HG02642 (cell line): ENCODE measurements at regions not wholly inside any gene's neighbourhood (a gene's known extent, or its start where the extent isn't known, plus 50 kb on each side); places are given as distances from the start of the nearest gene placed in this dataset.

Experiments
- ATAC-seq: cut with Tn5 transposase; IDR thresholded peaks from one replicate; pipeline ENCODE4 v1.9.1; 2021; ENCODE audit warnings: mild to moderate bottlenecking; ENCODE audit not compliant: unreplicated experiment, poor library complexity

- ATAC-seq = no peak
Measured at GRCh38 chr16:7107436-7107835, 225.2 kb upstream of the RBFOX1 start.

GRCh38 chr16:7103056-7103455 is 229.6 kb upstream of the RBFOX1 start:
- no peak for ATAC-seq

GRCh38 chr16:7101054-7101453 is 231.6 kb upstream of the RBFOX1 start:
- no peak for ATAC-seq

- ATAC-seq = no peak
Measured at GRCh38 chr16:7097518-7097917, 235.1 kb upstream of the RBFOX1 start.

- ATAC-seq = no peak
Measured at GRCh38 chr16:7093511-7093910, 239.1 kb upstream of the RBFOX1 start.

- ATAC-seq = no peak
Measured at GRCh38 chr16:7090628-7091115, 242.0 kb upstream of the RBFOX1 start.

- no peak for ATAC-seq
Measured at GRCh38 chr16:7089751-7090150, 242.9 kb upstream of the RBFOX1 start.

- no peak for ATAC-seq
Measured at GRCh38 chr16:7088711-7089110, 243.9 kb upstream of the RBFOX1 start.

- no peak for ATAC-seq
Measured at GRCh38 chr16:7086822-7087616, 245.6 kb upstream of the RBFOX1 start.

GRCh38 chr16:7085776-7086175 is 246.9 kb upstream of the RBFOX1 start:
- ATAC-seq = no peak

- no peak for ATAC-seq
Measured at GRCh38 chr16:7083096-7083495, 249.5 kb upstream of the RBFOX1 start.

- no peak for ATAC-seq
Measured at GRCh38 chr16:7077636-7078035, 255.0 kb upstream of the RBFOX1 start.

GRCh38 chr16:7074715-7075114 is 257.9 kb upstream of the RBFOX1 start:
- no peak for ATAC-seq

- ATAC-seq = no peak
Measured at GRCh38 chr16:7057458-7057857, 275.2 kb upstream of the RBFOX1 start.

GRCh38 chr16:7055443-7055842 is 277.2 kb upstream of the RBFOX1 start:
- ATAC-seq = no peak

GRCh38 chr16:7051591-7052349 is 280.9 kb upstream of the RBFOX1 start:
- no peak for ATAC-seq

GRCh38 chr16:7044331-7044730 is 288.3 kb upstream of the RBFOX1 start:
- ATAC-seq = no peak

- ATAC-seq = no peak
Measured at GRCh38 chr16:7038475-7038874, 294.2 kb upstream of the RBFOX1 start.

GRCh38 chr16:7037495-7037894 is 295.1 kb upstream of the RBFOX1 start:
- no peak for ATAC-seq

GRCh38 chr16:7031031-7031430 is 301.6 kb upstream of the RBFOX1 start:
- ATAC-seq = no peak

- ATAC-seq = no peak
Measured at GRCh38 chr16:7027401-7027800, 305.2 kb upstream of the RBFOX1 start.

GRCh38 chr16:7026639-7027038 is 306.0 kb upstream of the RBFOX1 start:
- ATAC-seq = no peak
